CD8-positive, alpha-beta memory T cell (primary cell): ENCODE measurements at regions not wholly inside any gene's neighbourhood (a gene's known extent, or its start where the extent isn't known, plus 50 kb on each side); places are given as distances from the start of the nearest gene placed in this dataset.

Source experiments
- CTCF ChIA-PET: fragments of 350-600 bp; sonication (Branson Sonifier 250); formaldehyde crosslinking; loops from one replicate; lab custom pipeline; 2021; ENCODE audit warnings: antibody characterized with exemption; lab: Charles Lee
- POLR2A ChIA-PET: fragments of 350-600 bp; sonication (Branson Sonifier 250); formaldehyde crosslinking; loops from one replicate; lab custom pipeline; 2021; ENCODE audit warnings: antibody characterized with exemption; lab: Charles Lee
- DNase-seq, 5 donors: peaks; one replicate each; pipeline versions ENCODE4 v3.0.0 to v3.0.0-alpha.2; 2020 to 2022; ENCODE audit warnings: mixed read lengths in 1 of 5
- H3K27ac ChIP-seq: one replicate; pipeline ENCODE4 v1.7.0; 2013; ENCODE audit warnings: low read depth, mild to moderate bottlenecking, low read length, moderate library complexity
- H3K27me3 ChIP-seq: 2 replicates; pipeline ENCODE4 v1.7.0; 2013; ENCODE audit warnings: low read length, mild to moderate bottlenecking; ENCODE audit not compliant: insufficient read depth, poor library complexity, severe bottlenecking
- H3K36me3 ChIP-seq: 2 replicates; pipeline ENCODE4 v1.7.0; 2013; ENCODE audit warnings: mild to moderate bottlenecking, low read length, moderate library complexity; ENCODE audit not compliant: insufficient read depth
- H3K4me1 ChIP-seq: 2 replicates; pipeline ENCODE4 v1.7.0; 2013; ENCODE audit warnings: mild to moderate bottlenecking, low read length, moderate library complexity; ENCODE audit not compliant: insufficient read depth
- H3K4me3 ChIP-seq: 2 replicates; pipeline ENCODE4 v1.7.0; 2013; ENCODE audit warnings: mild to moderate bottlenecking, low read length
- H3K9me3 ChIP-seq: 2 replicates; pipeline ENCODE4 v1.7.0; 2013; ENCODE audit warnings: mild to moderate bottlenecking, low read length
- H3K27ac Mint-ChIP-seq, 8 donors: one replicate each; pipeline ENCODE4 v1.8.0; 2020 to 2021; ENCODE audit warnings: mixed read lengths in 8 of 8, mild to moderate bottlenecking in 6 of 8, inconsistent platforms in 3 of 8, moderate library complexity in 3 of 8
- H3K27me3 Mint-ChIP-seq, 2 donors: one replicate each; pipeline ENCODE4 v1.8.0; 2020 to 2021; ENCODE audit warnings: mixed read lengths in 2 of 2, mild to moderate bottlenecking in 1 of 2, moderate library complexity in 1 of 2
- H3K36me3 Mint-ChIP-seq, 3 donors: one replicate each; pipeline ENCODE4 v1.8.0; 2020 to 2021; ENCODE audit warnings: mixed read lengths in 3 of 3, inconsistent platforms in 1 of 3, mild to moderate bottlenecking in 1 of 3
- H3K4me1 Mint-ChIP-seq, 3 donors: one replicate each; pipeline ENCODE4 v1.8.0; 2020 to 2021; ENCODE audit warnings: mixed read lengths in 3 of 3, inconsistent platforms in 1 of 3, mild to moderate bottlenecking in 1 of 3
- H3K4me3 Mint-ChIP-seq, 7 donors: one replicate each; pipeline ENCODE4 v1.8.0; 2020 to 2021; ENCODE audit warnings: mixed read lengths in 7 of 7, mild to moderate bottlenecking in 6 of 7, moderate library complexity in 4 of 7, inconsistent platforms in 2 of 7
- H3K9me3 Mint-ChIP-seq, 5 donors: one replicate each; pipeline ENCODE4 v1.8.0; 2020 to 2022; ENCODE audit warnings: mixed read lengths in 5 of 5, mild to moderate bottlenecking in 3 of 5, moderate library complexity in 2 of 5, inconsistent platforms in 1 of 5

GRCh38 chr9:73065439-73065838, 86.2 kb upstream of the ANXA1 start:
- no peaks in the 10 kb centered on the region for H3K36me3 ChIP-seq
- H3K27ac ChIP-seq = no peak overlapping the region
- no peaks in the 10 kb centered on the region for H3K36me3 Mint-ChIP-seq
- POLR2A ChIA-PET = no interaction called here
- no peaks in the 10 kb centered on the region for H3K4me1 Mint-ChIP-seq
- no peaks in the 10 kb centered on the region for H3K4me1 ChIP-seq
- H3K27me3 Mint-ChIP-seq = peaks cover 2 to 33% of the 10 kb centered on the region in 2 donors
- H3K4me3 ChIP-seq = no peak overlapping the region
- DNase-seq = no peak
- H3K4me3 Mint-ChIP-seq = no peak overlapping the region
- H3K27ac Mint-ChIP-seq = no peak overlapping the region
- CTCF ChIA-PET = no interaction called here
- no peaks in the 10 kb centered on the region for H3K9me3 ChIP-seq
- H3K9me3 Mint-ChIP-seq = no peaks in the 10 kb centered on the region
- H3K27me3 ChIP-seq = no peaks in the 10 kb centered on the region

- Histone ChIP-seq H3K4me1 (no peaks in the 10 kb centered on the region), H3K27me3 (no peaks in the 10 kb centered on the region), H3K27ac (no peak overlapping the region), H3K9me3 (no peaks in the 10 kb centered on the region), H3K4me3 (no peak overlapping the region), H3K36me3 (no peaks in the 10 kb centered on the region)
- H3K36me3 Mint-ChIP-seq = no peaks in the 10 kb centered on the region
- CTCF ChIA-PET = no interaction called here
- no peak overlapping the region for H3K27ac Mint-ChIP-seq
- no peaks in the 10 kb centered on the region for H3K4me1 Mint-ChIP-seq
- no peak for DNase-seq
- H3K9me3 Mint-ChIP-seq = no peaks in the 10 kb centered on the region
- H3K4me3 Mint-ChIP-seq = no peak overlapping the region
- POLR2A ChIA-PET = no interaction called here
- peaks cover 2 to 30% of the 10 kb centered on the region in 2 donors for H3K27me3 Mint-ChIP-seq
These were observed 87.3 kb upstream of the ANXA1 start for GRCh38 chr9:73064315-73064714.

- no peaks in the 10 kb centered on the region for H3K9me3 Mint-ChIP-seq
- no peak overlapping the region for H3K27ac ChIP-seq
- no peaks in the 10 kb centered on the region for H3K27me3 ChIP-seq
- H3K4me3 Mint-ChIP-seq = no peak overlapping the region
- CTCF ChIA-PET = interaction anchor here (1.1 kb wide), 1 partner anchor 18 kb away, joined by 3 read pairs; no protein-coding TSS in a partner anchor
- H3K4me1 Mint-ChIP-seq = no peaks in the 10 kb centered on the region
- H3K27ac Mint-ChIP-seq = no peak overlapping the region
- H3K4me1 ChIP-seq = no peaks in the 10 kb centered on the region
- H3K9me3 ChIP-seq = no peaks in the 10 kb centered on the region
- DNase-seq = no peak
- H3K27me3 Mint-ChIP-seq = peaks cover 7 to 25% of the 10 kb centered on the region in 2 donors
- POLR2A ChIA-PET = no interaction called here
- H3K4me3 ChIP-seq = no peak overlapping the region
- H3K36me3 ChIP-seq = no peaks in the 10 kb centered on the region
- H3K36me3 Mint-ChIP-seq = no peaks in the 10 kb centered on the region
These were observed 90.5 kb upstream of the ANXA1 start for GRCh38 chr9:73061146-73061545.

GRCh38 chr9:73059247-73059646, 92.4 kb upstream of the ANXA1 start:
- no peaks in the 10 kb centered on the region for H3K36me3 ChIP-seq
- Mint-ChIP-seq H3K4me3 (no peak overlapping the region), H3K27me3 (peaks cover 5 to 27% of the 10 kb centered on the region in 2 donors), H3K36me3 (no peaks in the 10 kb centered on the region), H3K9me3 (no peaks in the 10 kb centered on the region), H3K27ac (no peak overlapping the region), H3K4me1 (no peaks in the 10 kb centered on the region)
- H3K4me3 ChIP-seq = no peak overlapping the region
- no peaks in the 10 kb centered on the region for H3K4me1 ChIP-seq
- no peak overlapping the region for H3K27ac ChIP-seq
- no peaks in the 10 kb centered on the region for H3K9me3 ChIP-seq
- H3K27me3 ChIP-seq = no peaks in the 10 kb centered on the region
- ChIA-PET POLR2A (no interaction called here), CTCF (no interaction called here)
- DNase-seq = no peak

- POLR2A ChIA-PET = no interaction called here
- H3K4me1 Mint-ChIP-seq = no peaks in the 10 kb centered on the region
- Histone ChIP-seq H3K27me3 (peaks cover 6% of the 10 kb centered on the region), H3K36me3 (no peaks in the 10 kb centered on the region), H3K27ac (no peak overlapping the region), H3K4me3 (no peak overlapping the region), H3K9me3 (no peaks in the 10 kb centered on the region), H3K4me1 (no peaks in the 10 kb centered on the region)
- H3K9me3 Mint-ChIP-seq = no peaks in the 10 kb centered on the region
- H3K27ac Mint-ChIP-seq = no peak overlapping the region
- H3K36me3 Mint-ChIP-seq = no peaks in the 10 kb centered on the region
- CTCF ChIA-PET = interaction anchor here (0.9 kb wide), 1 partner anchor 124 kb away, joined by 3 read pairs; no protein-coding TSS in a partner anchor
- H3K27me3 Mint-ChIP-seq = peaks cover 5 to 37% of the 10 kb centered on the region in 2 donors
- no peak for DNase-seq
- no peak overlapping the region for H3K4me3 Mint-ChIP-seq
These were observed 95.4 kb upstream of the ANXA1 start for GRCh38 chr9:73056245-73056644.

GRCh38 chr9:73054091-73054490, 97.6 kb upstream of the ANXA1 start:
- H3K4me3 ChIP-seq = no peak overlapping the region
- H3K36me3 ChIP-seq = no peaks in the 10 kb centered on the region
- H3K9me3 Mint-ChIP-seq = no peaks in the 10 kb centered on the region
- no peaks in the 10 kb centered on the region for H3K4me1 Mint-ChIP-seq
- peaks cover 6% of the 10 kb centered on the region for H3K27me3 ChIP-seq
- H3K36me3 Mint-ChIP-seq = no peaks in the 10 kb centered on the region
- no peak overlapping the region for H3K27ac Mint-ChIP-seq
- H3K27me3 Mint-ChIP-seq = peaks cover 5 to 32% of the 10 kb centered on the region in 2 donors
- no peak for DNase-seq
- POLR2A ChIA-PET = no interaction called here
- H3K4me1 ChIP-seq = no peaks in the 10 kb centered on the region
- H3K9me3 ChIP-seq = no peaks in the 10 kb centered on the region
- H3K4me3 Mint-ChIP-seq = no peak overlapping the region
- CTCF ChIA-PET = no interaction called here
- H3K27ac ChIP-seq = no peak overlapping the region

- Histone ChIP-seq H3K27ac (no peak overlapping the region), H3K4me3 (no peak overlapping the region), H3K36me3 (no peaks in the 10 kb centered on the region), H3K4me1 (no peaks in the 10 kb centered on the region), H3K9me3 (no peaks in the 10 kb centered on the region), H3K27me3 (peaks cover 6% of the 10 kb centered on the region)
- Mint-ChIP-seq H3K27ac (no peak overlapping the region), H3K27me3 (peaks cover 5 to 33% of the 10 kb centered on the region in 2 donors), H3K4me1 (no peaks in the 10 kb centered on the region), H3K36me3 (no peaks in the 10 kb centered on the region), H3K4me3 (no peak overlapping the region), H3K9me3 (no peaks in the 10 kb centered on the region)
- ChIA-PET CTCF (no interaction called here), POLR2A (no interaction called here)
- no peak for DNase-seq
These were observed 98.1 kb upstream of the ANXA1 start for GRCh38 chr9:73053543-73053942.

GRCh38 chr9:73050887-73051550, 98.2 kb upstream of the ALDH1A1 start:
- Histone ChIP-seq H3K4me3 (no peak overlapping the region), H3K4me1 (no peaks in the 10 kb centered on the region), H3K9me3 (no peaks in the 10 kb centered on the region), H3K27ac (no peak overlapping the region), H3K36me3 (no peaks in the 10 kb centered on the region), H3K27me3 (peaks cover 6% of the 10 kb centered on the region)
- no peak overlapping the region for H3K4me3 Mint-ChIP-seq
- no peaks in the 10 kb centered on the region for H3K9me3 Mint-ChIP-seq
- ChIA-PET CTCF (no interaction called here), POLR2A (no interaction called here)
- DNase-seq = no peak
- H3K4me1 Mint-ChIP-seq = no peaks in the 10 kb centered on the region
- peaks cover 0 to 27% of the 10 kb centered on the region in 2 donors for H3K27me3 Mint-ChIP-seq
- no peaks in the 10 kb centered on the region for H3K36me3 Mint-ChIP-seq
- H3K27ac Mint-ChIP-seq = no peak overlapping the region
